GM19023 (cell line): ENCODE measurements at regions not wholly inside any gene's neighbourhood (a gene's known extent, or its start where the extent isn't known, plus 50 kb on each side); places are given as distances from the start of the nearest gene placed in this dataset.

Experiments used
- ATAC-seq: cut with Tn5 transposase; IDR thresholded peaks from one replicate; pipeline ENCODE4 v1.9.1; 2021; ENCODE audit warnings: mild to moderate bottlenecking, moderate library complexity; ENCODE audit not compliant: unreplicated experiment

- no peak for ATAC-seq
Observed at GRCh38 chr2:20132990-20133535, 81.6 kb upstream of the LAPTM4A start.

- ATAC-seq: no peak
Observed at GRCh38 chr2:20130821-20131645, 79.6 kb upstream of the LAPTM4A start.

GRCh38 chr2:20130160-20130560 lies 78.7 kb upstream of the LAPTM4A start:
- no peak for ATAC-seq

GRCh38 chr2:20129331-20130159 lies 78.1 kb upstream of the LAPTM4A start:
- no peak for ATAC-seq

GRCh38 chr2:20128506-20129330 lies 77.3 kb upstream of the LAPTM4A start:
- no peak for ATAC-seq

GRCh38 chr2:20126469-20126868 lies 75.0 kb upstream of the LAPTM4A start:
- no peak for ATAC-seq

- no peak for ATAC-seq
Observed at GRCh38 chr2:20126040-20126439, 74.6 kb upstream of the LAPTM4A start.

GRCh38 chr2:20125616-20126015 lies 74.2 kb upstream of the LAPTM4A start:
- no peak for ATAC-seq

- ATAC-seq: no peak
Observed at GRCh38 chr2:20125164-20125563, 73.7 kb upstream of the LAPTM4A start.

- ATAC-seq: no peak
Observed at GRCh38 chr2:20123871-20124594, 72.6 kb upstream of the LAPTM4A start.

- no peak for ATAC-seq
Observed at GRCh38 chr2:20122864-20123263, 71.4 kb upstream of the LAPTM4A start.

- no peak for ATAC-seq
Observed at GRCh38 chr2:20120569-20121416, 69.4 kb upstream of the LAPTM4A start.

- no peak for ATAC-seq
Observed at GRCh38 chr2:20118051-20118450, 66.6 kb upstream of the LAPTM4A start.

GRCh38 chr2:20115902-20116301 lies 64.5 kb upstream of the LAPTM4A start:
- no peak for ATAC-seq

GRCh38 chr2:20115374-20115773 lies 63.9 kb upstream of the LAPTM4A start:
- ATAC-seq: no peak

GRCh38 chr2:20113986-20114938 lies 62.8 kb upstream of the LAPTM4A start:
- ATAC-seq: no peak

- no peak for ATAC-seq
Observed at GRCh38 chr2:20113004-20113796, 61.8 kb upstream of the LAPTM4A start.
